Calu3 (cell line): ENCODE measurements at regions not wholly inside any gene's neighbourhood (a gene's known extent, or its start where the extent isn't known, plus 50 kb on each side); places are given as distances from the start of the nearest gene placed in this dataset.

Source experiments
- BruUV-seq: library from RNA; stranded (reverse); fragments of 400-500 nt; replicated peaks from 2 replicates; lab custom pipeline; 2021; lab: Mats Ljungman, UMichigan
- CTCF ChIA-PET: fragments of 300-600 bp; sonication (Branson Sonifier 250); formaldehyde crosslinking; loops from one replicate; lab custom pipeline; 2022; ENCODE audit warnings: antibody characterized with exemption; lab: Charles Lee
- DNase-seq: peaks from one replicate; pipeline ENCODE4 v3.0.0; 2022
- H3K27ac Mint-ChIP-seq: one replicate; pipeline ENCODE4 v1.8.0; 2022; ENCODE audit warnings: mixed read lengths; ENCODE audit not compliant: unreplicated experiment
- H3K27me3 Mint-ChIP-seq: one replicate; pipeline ENCODE4 v1.8.0; 2022; ENCODE audit warnings: mixed read lengths; ENCODE audit not compliant: unreplicated experiment
- H3K36me3 Mint-ChIP-seq: one replicate; pipeline ENCODE4 v1.8.0; 2022; ENCODE audit warnings: mild to moderate bottlenecking, moderate library complexity, mixed read lengths; ENCODE audit not compliant: insufficient read depth, unreplicated experiment
- H3K4me1 Mint-ChIP-seq: one replicate; pipeline ENCODE4 v1.8.0; 2022; ENCODE audit warnings: mild to moderate bottlenecking, low read depth, mixed read lengths; ENCODE audit not compliant: unreplicated experiment
- H3K4me3 Mint-ChIP-seq: one replicate; pipeline ENCODE4 v1.8.0; 2022; ENCODE audit warnings: mild to moderate bottlenecking, low read depth, moderate library complexity, mixed read lengths; ENCODE audit not compliant: unreplicated experiment
- H3K9me3 Mint-ChIP-seq: one replicate; pipeline ENCODE4 v1.8.0; 2022; ENCODE audit warnings: low read depth, mixed read lengths; ENCODE audit not compliant: unreplicated experiment
- CTCF ChIP-seq: fragments of 200-600 bp; IDR thresholded peaks from one replicate; pipeline ENCODE4 v1.8.0; 2022; ENCODE audit warnings: antibody characterized with exemption; ENCODE audit not compliant: unreplicated experiment
- intact Hi-C: fragments of 100-400 bp; cut with micrococcal nuclease; formaldehyde crosslinking; loops from one replicate; pipeline ENCODE4 v1.10.0; 2022; ENCODE audit not compliant: unreplicated experiment

- Mint-ChIP-seq H3K36me3 (no peaks in the 10 kb centered on the region), H3K4me1 (no peaks in the 10 kb centered on the region), H3K4me3 (no peak overlapping the region), H3K9me3 (no peaks in the 10 kb centered on the region), H3K27me3 (no peaks in the 10 kb centered on the region), H3K27ac (no peak overlapping the region)
- no peak for DNase-seq
- intact Hi-C loops: no loop called here
- CTCF ChIA-PET: no interaction called here
- no TSS peak for BruUV-seq
- no peak for TF ChIP-seq CTCF
These were observed 329.7 kb upstream of the TYRP1 start for GRCh38 chr9:12363439-12363838.

GRCh38 chr9:12368569-12368968 lies 324.6 kb upstream of the TYRP1 start:
- no peaks in the 10 kb centered on the region for H3K4me1 Mint-ChIP-seq
- no peaks in the 10 kb centered on the region for H3K27me3 Mint-ChIP-seq
- TF ChIP-seq CTCF: no peak
- H3K9me3 Mint-ChIP-seq: no peaks in the 10 kb centered on the region
- H3K36me3 Mint-ChIP-seq: no peaks in the 10 kb centered on the region
- CTCF ChIA-PET: no interaction called here
- BruUV-seq: no TSS peak
- no peak for DNase-seq
- no peak overlapping the region for H3K4me3 Mint-ChIP-seq
- H3K27ac Mint-ChIP-seq: no peak overlapping the region
- intact Hi-C loops: no loop called here

- Mint-ChIP-seq H3K4me3 (no peak overlapping the region), H3K27me3 (no peaks in the 10 kb centered on the region), H3K9me3 (no peaks in the 10 kb centered on the region), H3K4me1 (no peaks in the 10 kb centered on the region), H3K36me3 (no peaks in the 10 kb centered on the region), H3K27ac (no peak overlapping the region)
- no TSS peak for BruUV-seq
- TF ChIP-seq CTCF: no peak
- intact Hi-C loops: no loop called here
- no peak for DNase-seq
- CTCF ChIA-PET: no interaction called here
These were observed 301.2 kb upstream of the TYRP1 start for GRCh38 chr9:12391839-12392509.

GRCh38 chr9:12394105-12394504 lies 299.1 kb upstream of the TYRP1 start:
- no peaks in the 10 kb centered on the region for H3K27me3 Mint-ChIP-seq
- no TSS peak for BruUV-seq
- CTCF ChIA-PET: no interaction called here
- intact Hi-C loops: no loop called here
- no peaks in the 10 kb centered on the region for H3K4me1 Mint-ChIP-seq
- no peak overlapping the region for H3K4me3 Mint-ChIP-seq
- no peak for TF ChIP-seq CTCF
- no peak overlapping the region for H3K27ac Mint-ChIP-seq
- no peak for DNase-seq
- H3K9me3 Mint-ChIP-seq: no peaks in the 10 kb centered on the region
- no peaks in the 10 kb centered on the region for H3K36me3 Mint-ChIP-seq
